ENCODE measurements at regions not wholly inside any gene's neighbourhood (a gene's known extent, or its start where the extent isn't known, plus 50 kb on each side); places are given as distances from the start of the nearest gene placed in this dataset.

GRCh38 chr14:58870961-58871360 is 233.2 kb downstream of the DACT1 start:
- FAIRE-seq (no peak), DNase-seq (ENCODE audit: low read depth, low spot score) (no peak)
- Histone ChIP-seq H3K79me2 (ENCODE audit: control insufficient read depth, insufficient read depth, low read length) (no peaks in the 10 kb centered on the region), H3K4me3 (replicated peaks in 1 of 3; ENCODE audit: insufficient read depth in 1 of 3, low read depth in 1 of 3, low read length in 3 of 3) (no peak overlapping the region), H4K20me1 (replicated peaks; ENCODE audit: control insufficient read depth, extremely low read depth, insufficient read depth, low read length) (no peaks in the 10 kb centered on the region), H3K27ac (ENCODE audit: insufficient read depth, low read depth, low read length) (no peak overlapping the region), H3K9me1 (replicated peaks; ENCODE audit: control insufficient read depth, extremely low read depth, insufficient read depth, low read length) (no peaks in the 10 kb centered on the region), H3K36me3 (ENCODE audit: control insufficient read depth in 2 of 2, extremely low read depth in 1 of 2, insufficient read depth in 2 of 2, low read length in 2 of 2) (no peaks in the 10 kb centered on the region), H3K4me1 (ENCODE audit: control insufficient read depth, extremely low read depth, insufficient read depth, low read length) (no peaks in the 10 kb centered on the region), H2AFZ (ENCODE audit: low read depth, low read length) (no peak overlapping the region), H3K4me2 (ENCODE audit: insufficient read depth, low read length) (no peak overlapping the region), H3K27me3 (ENCODE audit: control insufficient read depth in 2 of 2, insufficient read depth in 2 of 2, low read length in 2 of 2) (no peaks in the 10 kb centered on the region), H3K9ac (replicated peaks; ENCODE audit: extremely low read depth, insufficient read depth, low read length) (no peak overlapping the region), H3K9me3 (replicated peaks; ENCODE audit: control insufficient read depth, insufficient read depth, low read length) (no peaks in the 10 kb centered on the region)
- TF ChIP-seq CTCF (IDR thresholded peaks at IDR 0.05; ENCODE audit: extremely low read depth in 1 of 2, insufficient read depth in 1 of 2, low read depth in 1 of 2, low read length in 2 of 2): no peak
- no peak for TF ChIP-seq POLR2AphosphoS5 (IDR thresholded peaks at IDR 0.05; ENCODE audit: insufficient read depth, low read depth, low read length)
- TF ChIP-seq MAX (IDR thresholded peaks at IDR 0.05; ENCODE audit: insufficient read depth, insufficient read length): no peak
- no peak for TF ChIP-seq EZH2 (IDR thresholded peaks at IDR 0.05; ENCODE audit: borderline replicate concordance, low read depth, low read length, severe bottlenecking)
- no peak for TF ChIP-seq MYC (IDR thresholded peaks at IDR 0.05; ENCODE audit: low read depth, low read length)
- no peak for TF ChIP-seq POLR2A (IDR thresholded peaks at IDR 0.05; ENCODE audit: low read depth, low read length)
- no peak for TF ChIP-seq GATA2 (IDR thresholded peaks at IDR 0.05; ENCODE audit: insufficient read depth, insufficient read length, low read depth, low read length)
- no peak for TF ChIP-seq FOS (IDR thresholded peaks at IDR 0.05; ENCODE audit: borderline replicate concordance, insufficient read depth, low read length)
- BruUV-seq (replicated peaks): no TSS peak
- ChIA-PET POLR2A (no interaction called here), CTCF (no interaction called here)
- dilution Hi-C loops (cut with MboI; ENCODE audit: extremely low pct_ligation_motif_present, low sequenced_read_pairs) (no loop called here), intact Hi-C loops (cut with micrococcal nuclease) (no loop called here)
